Upper lobe of left lung (tissue), 4 donors: ENCODE measurements at regions not wholly inside any gene's neighbourhood (a gene's known extent, or its start where the extent isn't known, plus 50 kb on each side); places are given as distances from the start of the nearest gene placed in this dataset.

Experiments used
- CTCF ChIP-seq, 6 experiments: fragments of 450-650 bp in 4 of 6; fragments of 200-600 bp in 2 of 6; sonication (generic) in 2 of 6; IDR thresholded peaks; one replicate each; pipeline ENCODE4 v1.5.1; 2016 to 2019; ENCODE audit warnings: antibody characterized with exemption in 6 of 6
- POLR2AphosphoS5 ChIP-seq, 2 donors: sonication (generic); formaldehyde crosslinking; IDR thresholded peaks; one replicate each; pipeline ENCODE4 v1.5.1; 2017; ENCODE audit warnings: antibody characterized with exemption in 2 of 2

GRCh38 chr15:81982808-81983207, 63.0 kb downstream of the MEX3B start:
- TF ChIP-seq CTCF (IDR thresholded peaks at IDR 0.05) (no peak), POLR2AphosphoS5 (IDR thresholded peaks at IDR 0.05) (no peak)
